AG04450 (cell line): ENCODE measurements at regions not wholly inside any gene's neighbourhood (a gene's known extent, or its start where the extent isn't known, plus 50 kb on each side); places are given as distances from the start of the nearest gene placed in this dataset.

ENCODE experiments used
- CTCF ChIA-PET: fragments of 300-600, 350-600 bp; formaldehyde crosslinking; extraction: SDS; loops from one replicate; lab custom pipeline; 2022; ENCODE audit warnings: antibody characterized with exemption, inconsistent platforms; lab: Charles Lee
- POLR2A ChIA-PET: fragments of 350-600 bp; formaldehyde crosslinking; extraction: SDS; loops from one replicate; lab custom pipeline; 2021; ENCODE audit warnings: antibody characterized with exemption, inconsistent platforms; lab: Yijun Ruan, JAX
- DNase-seq: peaks from one replicate; pipeline ENCODE4 v3.0.0-alpha.2; 2011; ENCODE audit warnings: low read depth, low spot score
- H3K27ac ChIP-seq: one replicate; pipeline ENCODE4 v1.5.1; 2012; ENCODE audit warnings: low read depth, low read length, control low read depth
- H3K27me3 ChIP-seq: one replicate; pipeline ENCODE4 v1.6.0; 2012; ENCODE audit warnings: low read length; ENCODE audit not compliant: control insufficient read depth, insufficient read depth
- H3K4me3 ChIP-seq: 2 replicates; pipeline ENCODE4 v1.5.1; 2011; ENCODE audit warnings: mild to moderate bottlenecking, low read depth, low read length, control low read depth
- H3K9me3 ChIP-seq: 2 replicates; pipeline ENCODE4 v1.5.1; 2012; ENCODE audit warnings: low read length; ENCODE audit not compliant: control insufficient read depth, insufficient read depth
- TF ChIP-seq, protein P1 (sequence below): IDR thresholded peaks from 2 replicates; pipeline ENCODE4 v1.5.1; 2011; ENCODE audit warnings: low read depth, low read length, control low read depth, inconsistent platforms

DNA sequence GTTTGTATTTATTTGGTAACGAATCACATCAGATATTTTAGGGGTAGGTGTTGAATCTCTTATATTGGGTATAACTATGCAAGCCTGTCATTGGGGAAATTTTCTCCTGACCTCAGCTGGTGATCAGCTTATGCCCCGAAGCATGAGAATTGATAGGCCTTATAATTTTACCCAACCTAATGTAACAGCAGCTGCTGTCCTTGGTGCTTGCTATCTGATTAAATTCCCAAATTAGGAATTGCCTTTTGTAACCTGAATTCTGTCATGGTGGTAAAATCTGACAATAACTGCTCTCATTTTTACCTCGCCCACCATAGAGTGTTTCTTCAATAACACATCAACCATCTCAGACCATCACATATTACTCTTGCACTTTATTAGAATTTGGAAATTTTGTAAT, 1542.6 kb upstream of the PIK3C3 start:
- CTCF ChIA-PET, result no interaction called here
- no peak overlapping the region for H3K27ac ChIP-seq
- DNase-seq, result no peak

DNA sequence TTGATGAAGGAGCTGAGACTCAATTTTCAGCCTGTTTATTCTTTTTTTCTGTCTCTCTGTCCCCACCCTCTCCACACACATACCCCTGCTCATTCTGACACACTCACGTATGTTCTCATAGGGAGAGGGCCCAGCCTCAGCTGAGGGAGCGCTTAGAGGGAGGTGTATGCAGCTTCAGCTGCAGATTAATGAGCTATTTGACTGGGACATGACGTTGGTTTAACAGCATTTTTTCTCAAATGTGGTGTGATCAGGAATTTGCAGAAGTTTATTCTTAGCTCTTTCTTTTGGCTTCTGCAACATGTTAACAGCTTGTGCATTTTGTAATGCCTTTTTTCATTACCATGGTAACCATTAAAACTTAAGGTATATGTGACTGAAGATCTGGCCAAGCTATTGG, 1547.1 kb upstream of the PIK3C3 start:
- CTCF ChIA-PET, result no interaction called here
- POLR2A ChIA-PET, result no interaction called here
- H3K27me3 ChIP-seq, result no peaks in the 10 kb centered on the region
- H3K27ac ChIP-seq, result no peak overlapping the region
- TF ChIP-seq, protein P1, sequence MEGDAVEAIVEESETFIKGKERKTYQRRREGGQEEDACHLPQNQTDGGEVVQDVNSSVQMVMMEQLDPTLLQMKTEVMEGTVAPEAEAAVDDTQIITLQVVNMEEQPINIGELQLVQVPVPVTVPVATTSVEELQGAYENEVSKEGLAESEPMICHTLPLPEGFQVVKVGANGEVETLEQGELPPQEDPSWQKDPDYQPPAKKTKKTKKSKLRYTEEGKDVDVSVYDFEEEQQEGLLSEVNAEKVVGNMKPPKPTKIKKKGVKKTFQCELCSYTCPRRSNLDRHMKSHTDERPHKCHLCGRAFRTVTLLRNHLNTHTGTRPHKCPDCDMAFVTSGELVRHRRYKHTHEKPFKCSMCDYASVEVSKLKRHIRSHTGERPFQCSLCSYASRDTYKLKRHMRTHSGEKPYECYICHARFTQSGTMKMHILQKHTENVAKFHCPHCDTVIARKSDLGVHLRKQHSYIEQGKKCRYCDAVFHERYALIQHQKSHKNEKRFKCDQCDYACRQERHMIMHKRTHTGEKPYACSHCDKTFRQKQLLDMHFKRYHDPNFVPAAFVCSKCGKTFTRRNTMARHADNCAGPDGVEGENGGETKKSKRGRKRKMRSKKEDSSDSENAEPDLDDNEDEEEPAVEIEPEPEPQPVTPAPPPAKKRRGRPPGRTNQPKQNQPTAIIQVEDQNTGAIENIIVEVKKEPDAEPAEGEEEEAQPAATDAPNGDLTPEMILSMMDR, result no peak
- H3K4me3 ChIP-seq, result no peak overlapping the region
- no peak for DNase-seq
- no peaks in the 10 kb centered on the region for H3K9me3 ChIP-seq

More for the DNA sequence above, 1542.6 kb upstream of the PIK3C3 start:
- H3K27me3 ChIP-seq, result no peaks in the 10 kb centered on the region
- TF ChIP-seq, protein P1, result no peak
- no peak overlapping the region for H3K4me3 ChIP-seq
- no peaks in the 10 kb centered on the region for H3K9me3 ChIP-seq
- POLR2A ChIA-PET, result no interaction called here

DNA sequence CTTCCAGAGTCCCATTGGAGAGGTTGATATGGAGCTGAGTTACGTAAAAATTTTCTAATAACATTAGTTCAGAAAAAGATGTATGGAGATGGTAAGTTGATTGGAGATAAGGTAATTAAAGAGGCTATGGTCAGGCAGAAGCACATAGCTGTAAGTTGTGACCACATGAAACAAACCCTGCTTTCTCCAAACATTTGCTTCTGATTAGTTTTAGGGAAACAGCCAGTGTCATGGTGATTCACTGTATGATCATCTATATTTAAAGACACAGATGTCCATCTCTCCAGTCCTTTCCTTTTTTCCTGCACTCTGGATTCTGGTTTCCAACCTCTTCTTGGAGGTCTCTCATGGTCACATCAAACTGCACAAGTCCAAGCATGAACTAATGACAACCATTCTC, 1550.8 kb upstream of the PIK3C3 start:
- Histone ChIP-seq H3K27ac (no peak overlapping the region), H3K4me3 (no peak overlapping the region), H3K27me3 (no peaks in the 10 kb centered on the region), H3K9me3 (no peaks in the 10 kb centered on the region)
- ChIA-PET CTCF (no interaction called here), POLR2A (no interaction called here)
- TF ChIP-seq, protein P1, result no peak
- no peak for DNase-seq

DNA sequence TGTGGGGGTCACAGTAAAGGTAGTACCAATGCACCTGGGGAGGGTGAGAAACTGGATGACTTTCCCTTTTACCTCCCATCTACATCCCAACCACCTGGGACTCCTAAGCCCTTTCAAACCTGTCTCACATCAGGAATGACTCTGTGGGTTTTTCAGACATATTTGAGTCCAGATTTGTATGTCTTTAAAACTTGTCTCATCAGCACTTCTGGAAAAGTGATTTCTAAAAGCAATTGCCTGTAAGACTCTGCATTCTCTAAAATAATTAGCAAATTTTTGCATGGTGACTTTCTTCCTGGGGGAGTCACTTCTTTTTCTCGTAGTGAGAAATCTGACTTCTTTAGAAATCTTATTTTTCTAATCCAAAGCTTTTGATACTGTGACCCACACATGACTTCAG, 1553.0 kb upstream of the PIK3C3 start:
- POLR2A ChIA-PET, result no interaction called here
- TF ChIP-seq, protein P1, result no peak
- CTCF ChIA-PET, result interaction anchor here (0.6 kb wide), 1 partner anchor 336 kb away, joined by 3 read pairs; no protein-coding TSS in a partner anchor

DNA sequence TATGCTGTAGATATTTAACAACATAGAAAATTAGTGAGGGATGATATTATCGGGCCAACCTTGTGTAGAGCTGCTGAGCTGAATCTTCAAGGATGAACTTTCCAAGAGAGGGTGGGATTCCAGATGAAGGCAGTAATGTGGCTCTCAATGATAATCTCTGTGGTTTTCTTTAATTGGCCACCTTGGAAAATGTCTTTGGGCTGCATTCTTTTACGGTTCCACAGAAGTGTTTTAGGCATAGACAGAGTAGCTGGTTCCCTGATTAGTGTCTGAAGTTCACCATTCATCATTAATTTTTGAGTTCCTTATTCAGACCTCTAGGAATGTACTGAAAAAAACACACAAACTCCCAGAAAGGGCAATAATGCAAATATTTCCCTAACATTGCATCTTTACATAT, 1566.9 kb upstream of the PIK3C3 start:
- Histone ChIP-seq H3K4me3 (no peak overlapping the region), H3K27me3 (no peaks in the 10 kb centered on the region), H3K9me3 (no peaks in the 10 kb centered on the region), H3K27ac (no peak overlapping the region)
- ChIA-PET POLR2A (no interaction called here), CTCF (no interaction called here)
- no peak for DNase-seq
- TF ChIP-seq, protein P1, result no peak

More for the DNA sequence above, 1553.0 kb upstream of the PIK3C3 start:
- H3K27me3 ChIP-seq, result no peaks in the 10 kb centered on the region
- H3K9me3 ChIP-seq, result no peaks in the 10 kb centered on the region
- no peak for DNase-seq
- no peak overlapping the region for H3K27ac ChIP-seq
- no peak overlapping the region for H3K4me3 ChIP-seq
